ENCODE measurements at regions not wholly inside any gene's neighbourhood (a gene's known extent, or its start where the extent isn't known, plus 50 kb on each side); places are given as distances from the start of the nearest gene placed in this dataset.

DNA sequence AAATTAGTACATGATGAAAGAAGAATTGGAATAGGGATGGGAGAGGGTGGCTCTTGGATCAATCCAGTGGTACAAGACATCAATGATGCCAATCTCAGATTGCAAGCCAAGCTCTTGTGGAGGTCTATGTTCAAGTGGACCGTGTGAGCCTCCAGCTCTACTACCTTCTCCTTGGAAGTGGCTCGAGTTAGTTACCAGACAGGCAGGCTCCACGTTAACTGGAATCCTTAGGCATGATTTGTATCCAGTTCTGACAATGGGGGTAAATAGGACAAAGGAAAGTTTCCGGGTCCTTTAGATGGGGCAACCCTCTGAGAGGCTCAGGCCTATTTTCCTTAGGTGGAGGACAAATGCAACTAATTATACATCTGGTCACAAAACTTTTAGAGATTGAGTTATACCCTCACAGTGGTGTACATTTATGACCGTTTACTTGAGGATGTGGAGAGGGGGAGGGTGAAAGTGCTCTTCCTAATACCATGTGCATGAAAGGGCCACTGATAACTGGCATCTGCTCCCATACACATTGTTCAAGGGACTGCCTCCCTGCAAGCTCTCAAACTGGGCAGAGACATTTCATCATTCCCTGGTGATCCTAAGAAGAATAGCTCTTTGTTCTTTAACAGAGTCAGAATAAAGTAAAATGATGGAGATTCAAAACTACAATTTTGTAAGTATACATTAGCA is 180.2 kb downstream of the SOCS6 start:
- DNase-seq: no peak

DNA sequence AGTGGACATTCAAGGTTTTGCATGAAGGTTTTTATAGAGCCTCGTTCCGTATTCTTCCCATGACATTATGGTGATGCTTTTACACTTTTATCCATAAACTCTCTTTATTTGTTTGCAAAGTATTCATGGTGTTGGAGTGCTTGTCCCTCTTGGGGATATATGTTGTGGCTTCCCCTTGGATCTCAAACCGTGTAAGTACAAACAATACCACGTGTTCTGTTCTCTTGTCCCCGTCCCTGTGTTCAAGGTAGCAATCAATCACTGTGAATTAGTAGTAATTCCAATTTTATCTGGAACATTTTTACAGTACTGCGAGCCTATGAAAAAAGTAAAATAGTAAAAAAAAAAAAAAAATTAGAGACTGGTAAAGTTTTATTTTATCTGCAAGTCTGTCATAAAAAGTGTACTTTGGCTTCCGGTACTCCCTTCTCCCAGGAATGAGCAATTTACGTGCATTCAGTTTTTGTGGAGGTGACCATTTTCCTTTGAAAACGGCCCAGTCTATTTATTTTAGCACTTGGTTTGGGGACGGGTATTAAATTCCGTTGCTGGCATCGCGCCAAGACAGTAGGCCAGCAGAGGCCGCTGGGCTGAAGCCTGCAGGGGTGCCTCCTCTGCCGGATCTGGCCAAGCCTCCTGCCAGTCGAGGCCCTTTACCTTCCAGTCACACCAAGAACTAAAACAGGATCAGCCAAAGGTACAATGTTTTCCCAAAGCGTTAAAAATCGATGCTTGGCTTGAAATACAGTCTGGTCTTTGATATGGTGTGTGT is 175.7 kb downstream of the SOCS6 start:
- peak; percentile 71 for DNase-seq

DNA sequence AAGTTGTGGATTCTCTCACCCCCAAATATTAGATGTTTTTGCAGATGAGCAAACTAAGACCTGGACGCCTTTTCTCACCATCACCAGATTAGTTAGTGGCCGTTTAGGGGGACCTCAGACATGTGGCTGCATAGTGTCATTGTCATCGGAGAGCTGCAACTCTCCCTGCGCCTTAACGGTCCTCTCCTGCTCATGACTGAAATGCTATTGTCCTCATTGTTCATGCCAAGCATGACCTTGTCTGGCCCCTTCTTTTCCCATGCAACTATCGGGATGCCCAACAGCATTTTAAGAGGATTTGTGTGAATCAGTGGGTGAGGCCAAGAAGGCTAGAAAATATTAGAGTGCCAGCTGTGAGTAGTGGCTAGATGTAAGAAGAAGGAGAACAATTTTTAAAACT is 174.2 kb downstream of the SOCS6 start:
- no peak for DNase-seq

DNA sequence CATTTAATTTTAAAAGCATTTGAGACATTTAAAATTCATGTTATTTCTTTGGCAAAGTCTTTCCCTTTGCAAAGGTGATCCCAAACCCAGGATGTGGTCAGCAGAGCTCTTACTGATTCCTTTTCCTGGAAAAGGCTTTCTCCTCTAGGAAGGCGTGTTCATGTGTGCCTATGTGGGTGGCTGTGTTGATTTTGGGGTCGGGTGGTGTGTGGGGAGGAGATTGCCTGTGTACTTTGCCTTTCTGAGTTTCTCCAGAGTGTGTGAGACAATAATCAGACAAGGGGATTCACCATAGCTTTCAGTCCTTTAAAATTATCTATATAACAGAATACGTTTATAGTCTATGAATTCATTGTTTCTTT is 173.2 kb downstream of the SOCS6 start:
- DNase-seq: no peak

DNA sequence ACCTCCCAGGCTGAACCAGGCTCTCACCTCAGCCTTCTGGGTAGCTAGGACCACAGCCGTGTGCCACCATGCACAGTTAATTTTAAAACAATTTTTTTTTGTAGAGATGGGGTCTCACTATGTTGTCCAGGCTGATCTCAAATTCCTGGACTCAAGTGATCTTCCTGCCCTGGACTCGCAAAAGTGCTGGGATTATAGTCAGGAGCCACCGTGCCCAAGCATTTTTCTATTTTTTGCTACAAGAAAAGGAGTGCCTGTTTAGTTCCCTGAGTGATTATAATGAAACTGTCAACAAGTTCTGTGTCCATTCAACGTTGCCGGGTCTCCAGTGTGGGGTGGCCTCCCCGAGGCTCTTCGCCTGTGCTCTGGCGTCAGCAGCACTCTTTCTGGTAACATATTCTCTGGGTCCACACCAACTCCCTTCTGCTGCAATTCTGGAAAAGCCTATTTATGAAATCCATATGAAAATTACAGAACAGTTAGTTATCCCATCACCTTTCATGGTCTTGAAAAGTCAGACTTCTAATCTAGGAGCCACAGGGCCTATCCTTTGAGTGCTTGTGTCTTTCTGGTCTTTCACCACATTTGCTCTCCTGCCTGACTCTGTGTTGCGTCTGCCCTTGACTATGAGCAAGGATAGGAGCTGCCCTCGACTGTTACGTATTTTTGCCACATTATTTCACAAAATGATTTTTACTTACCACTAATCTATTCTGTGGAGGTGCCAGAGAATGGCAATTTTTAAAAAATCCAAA is 172.7 kb downstream of the SOCS6 start:
- DNase-seq: no peak

DNA sequence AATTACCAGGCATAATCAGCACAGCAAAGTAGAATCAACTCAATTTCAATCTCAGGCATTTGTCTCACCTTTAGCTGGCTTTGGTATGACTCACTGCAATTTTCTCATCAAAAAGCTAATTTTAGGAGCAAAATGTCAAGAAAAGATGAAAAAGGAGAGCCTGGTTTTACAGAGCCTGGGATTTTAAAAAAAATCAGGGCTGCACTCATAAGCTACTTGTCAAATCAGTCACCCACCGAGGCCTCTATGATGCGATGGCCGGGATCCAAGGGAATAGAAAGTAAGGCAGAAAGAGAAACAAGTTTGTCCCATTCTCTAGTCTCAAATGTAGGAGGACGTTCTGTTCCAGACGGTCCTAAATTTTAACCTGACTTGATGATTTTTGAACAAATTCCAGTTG is 170.9 kb downstream of the SOCS6 start:
- DNase-seq: no peak

DNA sequence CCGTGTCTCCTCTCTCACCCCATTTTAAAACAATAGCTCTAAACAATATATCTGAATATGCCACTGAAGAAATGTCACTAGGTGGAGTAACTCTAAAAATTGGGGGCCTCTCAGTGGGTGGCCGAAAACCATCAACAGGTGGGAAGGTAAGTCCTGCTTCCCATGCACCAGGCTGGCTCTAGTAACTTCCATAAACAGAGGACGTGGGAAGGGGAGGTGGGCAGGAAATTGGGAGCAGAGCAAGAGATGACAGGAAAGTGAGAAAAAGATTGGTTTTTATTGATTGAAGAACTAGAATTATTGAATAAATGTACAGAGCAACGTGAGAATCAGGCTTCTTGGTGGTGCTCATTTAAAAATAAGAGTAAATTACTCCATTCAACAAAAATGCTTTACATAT is 170.4 kb downstream of the SOCS6 start:
- DNase-seq: no peak

DNA sequence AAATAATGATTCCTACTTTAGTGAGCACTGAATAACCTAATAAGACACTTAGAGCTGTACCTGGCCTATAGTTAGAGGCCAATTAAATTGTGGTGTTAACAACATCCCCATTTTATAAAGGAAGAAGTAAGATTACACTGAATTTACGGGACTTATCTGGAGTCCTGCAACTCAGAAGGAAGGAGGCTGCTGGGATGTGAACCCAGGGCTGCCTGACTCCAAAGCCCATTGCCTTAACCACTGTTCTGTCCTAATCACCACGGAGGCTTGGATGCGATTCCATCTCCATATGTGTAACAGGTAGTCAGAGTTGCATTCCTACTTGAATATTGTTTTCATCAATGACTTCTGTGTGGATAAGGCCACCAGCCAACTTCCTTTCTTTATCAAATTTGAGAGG is 168.9 kb downstream of the SOCS6 start:
- no peak for DNase-seq

DNA sequence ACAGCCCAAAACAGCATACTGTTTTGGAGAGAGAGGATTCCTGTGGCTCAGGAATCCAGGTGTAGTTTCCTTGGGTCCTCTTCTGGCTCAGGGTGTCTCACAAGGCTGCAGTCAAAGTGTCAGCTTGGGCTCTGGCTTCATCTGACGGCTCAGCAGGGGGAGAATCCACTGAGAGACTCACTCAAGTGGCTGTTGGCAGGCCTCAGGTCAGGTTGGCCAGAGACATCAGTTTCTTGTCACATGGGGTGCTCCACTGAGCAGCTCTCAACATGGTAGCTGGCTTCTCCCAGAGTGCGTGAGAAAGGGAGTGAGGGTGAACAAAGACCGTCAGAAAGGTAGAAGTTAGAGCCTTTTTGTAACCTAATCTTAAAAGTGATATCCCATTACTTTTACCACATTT is 168.4 kb downstream of the SOCS6 start:
- DNase-seq: no peak

DNA sequence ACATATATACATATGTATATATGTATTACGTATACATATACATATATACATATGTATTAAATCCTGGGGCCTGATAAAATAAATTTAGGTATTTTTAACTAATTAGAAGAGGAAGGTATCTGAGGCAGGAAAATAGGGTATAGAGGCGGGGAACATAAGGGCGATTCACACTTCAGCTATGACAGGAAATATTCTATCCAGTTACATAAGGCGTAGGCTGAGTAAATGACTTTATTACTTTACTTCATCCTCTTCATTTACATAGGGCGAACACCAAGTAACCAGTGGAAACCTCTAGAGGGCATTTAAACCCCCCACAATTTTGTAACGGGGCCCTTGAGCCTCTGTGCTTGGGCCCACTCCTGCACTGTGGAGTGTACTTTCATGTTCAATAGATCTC is 167.5 kb downstream of the SOCS6 start:
- DNase-seq: no peak

DNA sequence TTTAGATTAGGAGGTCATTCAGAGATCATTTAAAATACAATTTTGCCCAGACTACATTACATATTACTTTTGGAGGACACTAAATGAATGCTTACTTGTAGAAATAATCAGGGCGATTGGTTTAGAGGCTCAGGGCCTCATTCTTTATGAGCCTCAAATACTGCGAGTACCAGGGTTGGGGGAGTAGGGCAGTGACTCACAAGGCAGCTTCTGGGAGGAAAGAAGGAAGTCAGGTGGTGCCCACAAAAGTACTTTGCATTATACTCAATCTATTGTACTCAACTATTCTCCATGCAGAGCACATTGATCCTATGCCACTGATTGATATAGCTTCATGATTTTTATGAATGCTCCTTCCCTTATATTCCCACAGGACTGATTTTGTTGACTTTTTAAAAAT is 166.9 kb downstream of the SOCS6 start:
- DNase-seq: no peak

DNA sequence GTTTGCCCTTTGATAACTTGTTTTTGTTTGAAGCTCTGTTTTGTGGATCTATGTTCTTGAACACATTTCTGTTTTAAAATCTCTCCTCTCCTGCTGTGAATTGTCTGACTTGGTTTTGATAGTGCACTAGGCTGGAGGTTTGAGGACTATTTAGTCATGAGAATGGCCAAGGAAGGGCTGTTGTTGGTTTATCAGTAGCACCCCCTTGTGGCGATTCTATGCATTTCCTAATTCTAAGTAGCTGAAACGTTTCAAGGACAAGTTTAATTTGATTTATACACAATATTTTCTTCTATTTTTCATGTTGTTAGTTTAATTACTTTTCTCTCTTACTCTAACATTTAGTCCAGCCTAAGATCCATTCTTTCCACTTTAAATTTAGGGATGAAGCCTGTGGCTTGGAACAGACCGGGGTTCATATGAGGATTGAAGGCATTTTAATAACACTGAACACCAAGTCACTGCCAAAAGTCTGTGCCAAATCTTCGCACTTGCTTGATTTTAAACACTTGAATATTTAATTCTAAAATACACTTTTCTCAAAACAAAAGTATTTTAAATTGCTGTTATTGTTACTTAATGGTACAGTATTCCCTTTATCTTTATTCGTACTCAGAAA is 166.0 kb downstream of the SOCS6 start:
- peak; percentile 52 for DNase-seq

DNA sequence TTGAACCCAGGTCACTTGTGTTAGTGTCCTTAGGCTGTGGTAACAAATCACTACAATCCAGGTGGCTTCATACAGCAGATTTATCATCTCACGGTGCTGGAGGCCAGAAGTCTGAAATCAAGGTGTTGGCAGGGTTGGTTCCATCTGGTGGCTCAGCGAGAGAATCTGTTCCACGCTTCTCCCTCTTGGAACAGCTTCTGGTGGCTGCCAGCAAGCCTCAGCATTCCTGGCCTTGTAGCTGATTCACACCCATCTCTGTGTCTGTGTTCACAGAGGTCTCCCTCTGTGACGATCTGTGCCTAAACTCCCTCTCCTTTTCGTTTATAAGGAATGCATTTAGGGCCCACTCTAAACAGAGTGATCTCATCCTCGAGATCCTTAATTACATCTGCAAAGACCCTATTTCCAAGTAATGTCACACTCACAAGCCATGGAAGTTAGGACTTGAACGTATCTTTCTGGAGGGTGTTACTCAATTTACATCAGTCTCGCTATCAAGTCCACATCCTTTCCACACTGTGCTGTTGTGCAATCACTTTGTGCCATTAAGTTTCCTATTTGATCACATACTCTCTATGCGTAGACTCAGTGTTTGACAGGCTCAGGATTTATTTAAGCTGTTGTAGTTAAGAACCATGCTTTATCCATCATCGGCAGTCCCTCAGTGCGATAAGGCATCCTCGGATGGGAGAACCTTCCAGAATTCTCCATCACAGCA is 164.4 kb downstream of the SOCS6 start:
- DNase-seq: no peak

DNA sequence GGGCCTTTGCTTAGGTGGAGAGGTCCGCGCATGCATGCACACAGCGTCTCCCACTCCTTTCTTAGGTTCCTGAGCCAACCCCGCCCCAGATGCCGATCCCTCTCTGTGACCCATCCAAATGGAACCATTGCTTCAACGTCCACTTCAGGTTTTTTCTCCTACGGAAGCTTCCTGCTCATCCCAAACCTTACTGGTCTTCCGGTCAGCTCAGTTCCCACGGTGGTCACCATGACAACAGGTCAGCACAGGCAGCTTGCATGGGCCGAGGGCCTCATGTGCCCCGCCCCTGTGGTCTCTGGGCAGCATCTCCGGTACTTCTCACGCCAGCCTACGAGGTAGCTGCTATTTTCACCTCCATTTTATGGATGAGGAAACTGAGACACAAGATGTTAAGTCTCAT is 163.7 kb downstream of the SOCS6 start:
- DNase-seq: no peak

DNA sequence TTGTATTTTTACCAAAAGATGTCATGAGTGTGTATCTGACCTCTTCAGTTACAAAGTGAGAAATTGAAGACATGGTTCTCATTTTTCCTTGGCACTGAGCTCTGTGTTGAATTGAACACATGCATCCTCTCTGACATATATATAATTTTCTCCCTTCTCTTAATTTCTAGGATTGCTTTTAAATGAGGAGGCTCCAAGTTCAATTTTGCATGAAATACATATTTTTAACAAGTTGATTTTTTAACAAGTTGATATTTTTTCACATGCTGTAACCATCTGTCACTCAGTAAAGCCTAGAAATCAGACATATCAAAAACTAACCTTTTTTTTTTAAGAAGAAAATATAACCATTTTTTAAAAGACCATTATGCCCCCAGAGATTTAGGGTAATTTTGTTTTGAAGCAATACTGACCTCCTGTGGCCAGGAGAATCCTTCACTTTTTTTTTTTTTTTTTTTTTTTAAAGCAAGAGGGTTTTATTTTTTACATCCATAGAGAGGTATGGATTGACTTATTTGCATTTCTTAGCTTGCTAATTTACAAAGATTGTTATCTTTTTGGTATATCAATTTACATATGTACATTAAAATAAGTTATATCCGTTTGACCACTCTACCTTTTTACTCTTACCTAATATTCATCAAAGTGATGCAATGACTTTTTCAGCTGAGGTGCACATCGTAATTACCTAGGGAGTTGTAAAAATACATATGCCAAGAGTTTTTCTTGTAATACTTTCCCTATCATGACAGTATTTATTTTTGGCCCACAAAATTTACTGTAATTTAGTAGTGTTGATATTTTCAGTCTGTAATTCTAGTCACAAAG is 161.8 kb downstream of the SOCS6 start:
- no peak for DNase-seq

DNA sequence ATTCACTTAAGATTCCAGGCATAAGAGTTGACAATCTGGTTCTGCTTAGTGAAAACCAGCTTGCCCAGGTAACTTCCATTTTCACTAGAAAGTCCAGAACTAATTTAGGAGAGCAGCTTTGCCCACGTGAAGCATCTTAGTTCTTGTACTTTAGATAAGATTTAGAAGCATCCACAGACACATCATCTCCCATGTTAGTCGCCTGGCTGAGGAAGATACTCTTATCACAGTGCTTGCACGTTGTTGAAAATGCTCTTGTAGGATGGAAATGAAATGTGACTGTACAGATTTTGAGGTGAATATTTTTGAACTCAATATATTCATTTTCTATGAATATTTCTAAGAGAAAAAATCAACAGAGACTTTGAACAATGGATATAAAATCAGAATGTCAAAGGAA is 159.7 kb downstream of the SOCS6 start:
- DNase-seq: no peak

DNA sequence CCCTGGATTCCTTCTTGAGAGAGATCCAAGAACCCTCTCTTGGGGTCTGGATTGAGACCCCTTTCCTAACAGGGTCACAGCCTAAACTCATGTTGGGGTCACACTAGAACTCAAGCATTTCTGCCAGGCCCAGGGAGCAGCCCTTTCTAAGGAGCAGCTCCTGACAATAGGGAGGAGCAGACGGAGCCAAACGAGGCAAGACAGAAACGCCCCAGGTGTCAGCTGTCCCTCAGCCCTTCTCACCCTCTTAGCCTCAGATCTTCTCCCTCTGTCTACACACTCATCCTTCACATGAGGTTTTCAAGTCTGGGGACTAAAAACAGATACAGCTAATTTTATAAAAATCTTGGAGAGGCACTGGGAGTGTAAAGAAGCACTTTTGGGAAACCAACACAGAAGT is 157.2 kb downstream of the SOCS6 start:
- no peak for DNase-seq

DNA sequence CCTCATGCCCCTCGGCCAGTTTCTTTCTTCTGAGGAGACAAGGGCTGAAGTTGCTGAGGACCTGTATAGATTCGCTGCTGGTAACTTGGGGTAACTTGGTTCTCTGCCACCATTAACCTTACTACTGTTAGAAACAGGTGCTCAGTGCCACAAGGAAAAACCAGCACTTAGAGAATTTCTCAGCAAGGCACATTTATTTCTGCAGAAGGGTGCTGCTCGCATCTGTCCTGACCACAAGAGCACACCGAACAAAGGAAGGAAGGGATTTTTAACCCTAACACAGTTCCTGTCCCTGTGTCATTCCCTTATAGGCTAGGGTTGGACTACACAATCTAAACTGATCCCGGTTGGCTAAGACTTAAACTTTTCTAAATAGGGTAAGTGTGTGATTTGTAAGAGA is 154.1 kb downstream of the SOCS6 start:
- DNase-seq: no peak

DNA sequence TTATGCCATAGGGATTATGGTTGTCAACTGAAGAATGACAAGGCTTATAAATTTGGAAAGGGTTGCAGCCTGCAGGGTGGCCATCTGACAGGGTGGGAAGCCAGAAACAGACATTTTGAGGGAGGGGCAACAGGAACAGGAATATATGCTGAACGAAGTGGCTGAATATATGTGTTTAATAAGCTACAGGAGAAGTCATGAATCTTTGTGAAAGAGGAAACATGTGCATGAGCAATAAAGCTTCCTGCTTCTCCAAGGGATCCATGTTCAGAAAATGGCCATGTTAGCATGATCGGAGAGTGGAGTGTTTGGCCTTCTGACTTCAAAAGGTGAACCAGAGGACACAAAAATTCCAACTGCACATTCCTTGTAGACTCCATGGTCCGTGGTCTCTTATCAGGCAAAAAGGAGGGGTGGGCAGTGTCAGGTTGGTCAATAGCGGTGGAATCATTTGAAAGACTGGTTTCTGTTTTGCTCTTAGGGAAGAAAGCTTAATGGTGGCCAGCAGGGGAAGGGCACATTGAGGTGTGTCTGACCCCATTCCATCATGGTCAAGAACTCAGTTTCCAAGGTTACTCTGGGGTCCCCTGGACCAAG is 144.1 kb downstream of the SOCS6 start:
- no peak for DNase-seq

DNA sequence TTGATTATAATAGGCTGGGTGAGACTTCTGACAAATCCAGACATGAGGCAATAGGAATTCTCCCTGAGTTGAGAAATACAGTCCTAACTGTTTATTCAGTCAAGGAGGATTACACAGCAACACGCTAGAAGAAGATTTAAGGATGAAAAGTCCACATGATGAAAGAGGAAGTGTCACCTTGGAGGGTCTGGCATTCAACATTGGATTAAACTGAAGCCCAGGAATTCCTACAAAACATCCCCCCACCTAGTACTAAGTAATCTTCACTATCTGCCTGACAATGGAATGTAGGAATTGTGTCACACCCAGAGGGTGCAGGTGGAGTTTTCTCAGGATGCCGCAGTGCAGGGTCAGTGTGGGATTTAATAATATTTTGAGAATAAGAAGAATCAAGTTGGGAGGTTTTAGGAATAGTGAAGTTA is 142.4 kb downstream of the SOCS6 start:
- no peak for DNase-seq

DNA sequence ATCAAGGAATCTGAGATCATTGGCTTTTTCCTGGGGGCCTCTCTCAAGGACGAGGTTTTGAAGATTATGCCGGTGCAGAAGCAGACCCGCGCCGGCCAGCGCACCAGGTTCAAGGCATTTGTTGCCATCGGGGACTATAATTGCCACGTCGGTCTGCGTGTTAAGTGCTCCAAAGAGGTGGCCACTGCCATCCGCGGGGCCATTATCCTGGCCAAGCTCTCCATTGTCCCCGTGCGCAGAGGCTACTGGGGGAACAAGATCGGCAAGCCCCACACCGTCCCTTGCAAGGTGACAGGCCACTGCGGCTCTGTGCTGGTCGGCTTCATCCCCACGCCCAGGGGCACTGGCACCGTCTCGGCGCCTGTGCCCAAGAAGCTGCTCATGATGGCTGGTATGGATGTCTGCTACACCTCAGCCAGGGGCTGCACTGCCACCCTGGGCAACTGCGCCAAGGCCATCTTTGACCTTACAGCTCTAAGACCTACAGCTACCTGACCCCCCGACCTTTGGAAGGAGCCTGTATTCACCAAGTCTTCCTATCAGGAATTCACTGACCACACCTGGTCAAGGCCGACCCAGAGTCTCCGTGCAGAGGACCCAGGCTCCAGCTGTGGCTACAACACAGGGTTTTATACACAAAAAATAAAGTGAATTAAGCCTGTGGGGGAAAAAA is 141.8 kb downstream of the SOCS6 start:
- DNase-seq: no peak

All from NCI-H510A (cell line).